ENCODE measurements at regions not wholly inside any gene's neighbourhood (a gene's known extent, or its start where the extent isn't known, plus 50 kb on each side); places are given as distances from the start of the nearest gene placed in this dataset.

- TF ChIP-seq POLR2AphosphoS5 (IDR thresholded peaks at IDR 0.05; ENCODE audit: low read depth, low read length), result no peak
- no peak for TF ChIP-seq SIN3A (IDR thresholded peaks at IDR 0.05; ENCODE audit: borderline replicate concordance, insufficient read depth, low read length)
- TF ChIP-seq FOXP2 (optimal IDR thresholded peaks at IDR 0.05; ENCODE audit: borderline replicate concordance, extremely low read depth, extremely low read length, insufficient read depth), result no peak
- TF ChIP-seq REST (IDR thresholded peaks at IDR 0.05; ENCODE audit: insufficient read depth in 1 of 2, low read depth in 2 of 2, low read length in 2 of 2), result no peak
These were observed 60.0 kb upstream of the DTNA start for GRCh38 chr18:34650121-34650545.

All from PFSK-1 (cell line).